Smooth muscle cell (in vitro differentiated cells): ENCODE measurements at regions not wholly inside any gene's neighbourhood (a gene's known extent, or its start where the extent isn't known, plus 50 kb on each side); places are given as distances from the start of the nearest gene placed in this dataset.
A peak's percentile ranks its signal among the peaks of the same experiment; 100 is the strongest.
"Not testable (repeated sequence)": the region's sequence is repeated elsewhere in the genome, so short reads cannot be mapped to it uniquely, and the experiment has no call there.

ENCODE experiments used
- DNase-seq: peaks from one replicate; lab custom pipeline; 2025; ENCODE audit not compliant: unreplicated experiment; lab: John Stamatoyannopoulos, UW
- H2AFZ ChIP-seq: fragments of 200-600 bp; sonication (generic); 2 replicates; pipeline ENCODE4 v1.6.0; 2016; ENCODE audit warnings: antibody characterized with exemption, low read depth, mild to moderate bottlenecking
- H3F3A ChIP-seq: fragments of 200-600 bp; sonication (generic); 2 replicates; pipeline ENCODE4 v1.6.0; 2017; ENCODE audit warnings: antibody characterized with exemption, low read depth
- H3K27ac ChIP-seq: fragments of 200-600 bp; sonication (generic); 2 replicates; pipeline ENCODE4 v1.5.1; 2016; ENCODE audit warnings: low read depth, mild to moderate bottlenecking
- H3K27me3 ChIP-seq: fragments of 200-600 bp; sonication (generic); 2 replicates; pipeline ENCODE4 v1.6.1; 2016; ENCODE audit warnings: low read depth, mild to moderate bottlenecking
- H3K36me3 ChIP-seq: fragments of 200-600 bp; sonication (generic); 2 replicates; pipeline ENCODE4 v1.5.1; 2016; ENCODE audit warnings: low read depth
- H3K4me1 ChIP-seq: fragments of 200-600 bp; sonication (generic); 2 replicates; pipeline ENCODE4 v1.5.1; 2016; ENCODE audit warnings: low read depth
- H3K4me2 ChIP-seq: fragments of 200-600 bp; sonication (generic); 2 replicates; pipeline ENCODE4 v1.6.0; 2016; ENCODE audit warnings: mild to moderate bottlenecking
- H3K4me3 ChIP-seq: fragments of 200-600 bp; sonication (generic); 2 replicates; pipeline ENCODE4 v1.5.1; 2016; ENCODE audit warnings: mild to moderate bottlenecking
- H3K79me2 ChIP-seq: fragments of 200-600 bp; sonication (generic); 2 replicates; pipeline ENCODE4 v1.6.0; 2016; ENCODE audit warnings: low read depth, mild to moderate bottlenecking
- H3K9ac ChIP-seq: fragments of 200-600 bp; sonication (generic); 2 replicates; pipeline ENCODE4 v1.6.0; 2016; ENCODE audit warnings: low read depth
- H3K9me3 ChIP-seq: fragments of 200-600 bp; sonication (generic); replicated peaks from 2 replicates; pipeline ENCODE4 v1.5.1; 2016; ENCODE audit warnings: low read depth
- H4K20me1 ChIP-seq: fragments of 200-600 bp; sonication (generic); 2 replicates; pipeline ENCODE4 v1.6.0; 2016; ENCODE audit warnings: low read depth
- WGBS: methylation state at CpG from one replicate; pipeline ENCODE4 v1.1.7; 2016; ENCODE audit warnings: low lambda C conversion rate; 5-methylcytosine and 5-hydroxymethylcytosine counted together
- TF ChIP-seq, protein P1 (sequence below): fragments of 200-600 bp; sonication (generic); IDR thresholded peaks from 2 replicates; pipeline ENCODE4 v1.5.1; 2017; ENCODE audit warnings: borderline replicate concordance, mild to moderate bottlenecking, antibody characterized with exemption; ENCODE audit not compliant: insufficient read depth, poor library complexity, severe bottlenecking

GRCh38 chr18:67385455-67385854 lies 131.1 kb downstream of the DSEL start:
- Histone ChIP-seq H3K4me3 (no peak overlapping the region), H3K79me2 (no peaks in the 10 kb centered on the region), H3K27ac (peak overlapping the region; percentile 62), H3K36me3 (no peaks in the 10 kb centered on the region), H3K4me1 (no peaks in the 10 kb centered on the region), H3K9me3 (no peaks in the 10 kb centered on the region), H3K4me2 (peak overlapping the region; percentile 39), H3K9ac (no peak overlapping the region), H3K27me3 (no peaks in the 10 kb centered on the region), H4K20me1 (no peaks in the 10 kb centered on the region), H2AFZ (peak overlapping the region; percentile 36), H3F3A (peaks cover 3% of the 10 kb centered on the region)
- TF ChIP-seq, protein P1, sequence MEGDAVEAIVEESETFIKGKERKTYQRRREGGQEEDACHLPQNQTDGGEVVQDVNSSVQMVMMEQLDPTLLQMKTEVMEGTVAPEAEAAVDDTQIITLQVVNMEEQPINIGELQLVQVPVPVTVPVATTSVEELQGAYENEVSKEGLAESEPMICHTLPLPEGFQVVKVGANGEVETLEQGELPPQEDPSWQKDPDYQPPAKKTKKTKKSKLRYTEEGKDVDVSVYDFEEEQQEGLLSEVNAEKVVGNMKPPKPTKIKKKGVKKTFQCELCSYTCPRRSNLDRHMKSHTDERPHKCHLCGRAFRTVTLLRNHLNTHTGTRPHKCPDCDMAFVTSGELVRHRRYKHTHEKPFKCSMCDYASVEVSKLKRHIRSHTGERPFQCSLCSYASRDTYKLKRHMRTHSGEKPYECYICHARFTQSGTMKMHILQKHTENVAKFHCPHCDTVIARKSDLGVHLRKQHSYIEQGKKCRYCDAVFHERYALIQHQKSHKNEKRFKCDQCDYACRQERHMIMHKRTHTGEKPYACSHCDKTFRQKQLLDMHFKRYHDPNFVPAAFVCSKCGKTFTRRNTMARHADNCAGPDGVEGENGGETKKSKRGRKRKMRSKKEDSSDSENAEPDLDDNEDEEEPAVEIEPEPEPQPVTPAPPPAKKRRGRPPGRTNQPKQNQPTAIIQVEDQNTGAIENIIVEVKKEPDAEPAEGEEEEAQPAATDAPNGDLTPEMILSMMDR: no peak
- no peak for DNase-seq
- 24% methylated on average over 6 of the region's 6 CpGs for WGBS

GRCh38 chr18:67384057-67384456 lies 132.5 kb downstream of the DSEL start:
- not testable (repeated sequence) for H3K27ac ChIP-seq, H3K9me3 ChIP-seq, H3K79me2 ChIP-seq, H3K4me1 ChIP-seq, H3K36me3 ChIP-seq, H2AFZ ChIP-seq, H3K4me3 ChIP-seq, DNase-seq, H3F3A ChIP-seq, H3K27me3 ChIP-seq, H3K9ac ChIP-seq, H3K4me2 ChIP-seq, H4K20me1 ChIP-seq
- 76% methylated on average over 3 of the region's 3 CpGs for WGBS

GRCh38 chr18:67381608-67382150 lies 134.8 kb downstream of the DSEL start:
- no peak overlapping the region for H3K9ac ChIP-seq
- 95% methylated on average over 10 of the region's 10 CpGs for WGBS
- H3K4me3 ChIP-seq: no peak overlapping the region
- peaks cover 3% of the 10 kb centered on the region for H3F3A ChIP-seq
- H3K27me3 ChIP-seq: no peaks in the 10 kb centered on the region
- no peaks in the 10 kb centered on the region for H3K9me3 ChIP-seq
- H3K4me2 ChIP-seq: no peak overlapping the region
- no peaks in the 10 kb centered on the region for H3K79me2 ChIP-seq
- no peaks in the 10 kb centered on the region for H3K36me3 ChIP-seq
- H2AFZ ChIP-seq: no peak overlapping the region
- no peaks in the 10 kb centered on the region for H3K4me1 ChIP-seq
- H4K20me1 ChIP-seq: no peaks in the 10 kb centered on the region
- DNase-seq: no peak
- no peak overlapping the region for H3K27ac ChIP-seq
- TF ChIP-seq, protein P1: no peak

GRCh38 chr18:67380867-67381266 lies 135.7 kb downstream of the DSEL start:
- no peaks in the 10 kb centered on the region for H3K79me2 ChIP-seq
- TF ChIP-seq, protein P1: no peak
- no peaks in the 10 kb centered on the region for H3K27me3 ChIP-seq
- H3K9me3 ChIP-seq: no peaks in the 10 kb centered on the region
- H3K36me3 ChIP-seq: no peaks in the 10 kb centered on the region
- no peak overlapping the region for H3K4me3 ChIP-seq
- peaks cover 3% of the 10 kb centered on the region for H3F3A ChIP-seq
- H2AFZ ChIP-seq: no peak overlapping the region
- H3K27ac ChIP-seq: no peak overlapping the region
- H3K9ac ChIP-seq: no peak overlapping the region
- WGBS: 96% methylated on average over 3 of the region's 3 CpGs
- no peak for DNase-seq
- no peak overlapping the region for H3K4me2 ChIP-seq
- H3K4me1 ChIP-seq: no peaks in the 10 kb centered on the region
- no peaks in the 10 kb centered on the region for H4K20me1 ChIP-seq
